HG02973 (cell line): ENCODE measurements at regions not wholly inside any gene's neighbourhood (a gene's known extent, or its start where the extent isn't known, plus 50 kb on each side); places are given as distances from the start of the nearest gene placed in this dataset.

ENCODE experiments used
- ATAC-seq: cut with Tn5 transposase; IDR thresholded peaks from one replicate; pipeline ENCODE4 v1.9.1; 2021; ENCODE audit warnings: moderate library complexity; ENCODE audit not compliant: unreplicated experiment

DNA sequence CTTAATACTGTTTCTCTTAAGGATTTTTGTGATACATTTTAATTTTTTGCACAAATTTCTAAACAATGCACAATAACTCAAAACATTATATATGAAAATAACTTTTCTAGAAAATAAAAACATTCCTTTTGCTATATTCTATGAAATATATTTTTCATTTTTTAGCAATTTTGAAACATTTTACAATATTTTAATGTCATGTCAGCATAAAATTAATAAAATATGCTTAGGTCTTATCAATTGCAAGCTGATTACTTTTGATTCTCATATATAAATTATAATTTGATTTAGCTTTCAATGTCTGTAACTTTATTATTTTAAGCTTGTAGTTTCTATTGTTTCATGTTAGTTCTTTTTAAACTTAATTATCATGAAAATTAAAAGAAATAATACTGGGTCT lies 898.7 kb downstream of the TMEM182 start:
- no peak for ATAC-seq

- no peak for ATAC-seq
Observed at GRCh38 chr2:103660947-103661346, 899.1 kb downstream of the TMEM182 start.

GRCh38 chr2:103664690-103665089 lies 902.9 kb downstream of the TMEM182 start:
- no peak for ATAC-seq

GRCh38 chr2:103667335-103667884 lies 905.6 kb downstream of the TMEM182 start:
- no peak for ATAC-seq

DNA sequence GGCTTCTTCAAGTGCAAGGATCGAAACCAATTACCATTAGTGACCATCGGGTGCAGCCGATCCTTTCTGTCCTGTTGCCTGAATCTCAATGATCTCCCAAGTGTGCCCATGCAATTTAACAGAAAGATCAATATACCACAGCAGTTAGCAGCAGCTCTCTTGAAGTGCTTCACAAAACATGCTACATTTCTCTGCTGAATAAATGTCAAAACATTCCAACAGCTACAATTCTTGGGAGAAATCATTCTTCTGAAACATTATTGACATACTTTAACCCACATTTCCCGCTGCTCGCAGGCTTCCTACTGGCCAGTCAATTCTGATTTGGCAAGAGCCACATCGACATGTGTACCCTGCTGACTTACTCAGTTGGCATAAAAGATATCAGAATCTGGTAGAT lies 907.7 kb downstream of the TMEM182 start:
- ATAC-seq: no peak
